ENCODE measurements at regions not wholly inside any gene's neighbourhood (a gene's known extent, or its start where the extent isn't known, plus 50 kb on each side); places are given as distances from the start of the nearest gene placed in this dataset.

DNA sequence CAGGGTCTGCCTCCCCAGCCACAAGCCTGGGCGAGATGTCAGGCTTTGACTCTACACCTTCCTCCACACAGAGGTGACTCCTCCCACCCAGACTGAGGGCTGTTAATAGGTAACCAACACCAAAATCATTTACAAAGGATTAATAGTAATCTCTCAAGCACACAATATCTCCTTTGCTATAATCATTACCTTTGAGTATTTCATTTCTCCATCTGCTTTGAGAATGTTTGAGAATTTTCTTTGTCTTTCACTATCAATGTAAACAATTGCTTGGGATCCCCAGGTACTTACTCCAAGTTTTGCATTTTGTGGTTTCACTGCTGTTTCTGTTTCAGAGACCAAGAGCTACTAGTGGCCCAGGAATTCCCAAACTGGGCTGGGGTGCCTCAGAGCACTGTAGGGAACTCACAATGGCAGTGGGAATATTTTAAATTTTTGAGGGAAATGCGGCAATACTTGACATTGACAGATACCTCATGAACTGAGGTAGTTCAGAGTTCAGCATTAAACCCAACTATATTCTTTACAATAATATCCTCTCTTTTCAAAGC lies 166.4 kb upstream of the MGAT5 start:
- intact Hi-C loops (cut with micrococcal nuclease; ENCODE audit: unreplicated experiment): no loop called here
- no TSS peak for BruUV-seq (replicated peaks)
- CTCF ChIA-PET: no interaction called here

DNA sequence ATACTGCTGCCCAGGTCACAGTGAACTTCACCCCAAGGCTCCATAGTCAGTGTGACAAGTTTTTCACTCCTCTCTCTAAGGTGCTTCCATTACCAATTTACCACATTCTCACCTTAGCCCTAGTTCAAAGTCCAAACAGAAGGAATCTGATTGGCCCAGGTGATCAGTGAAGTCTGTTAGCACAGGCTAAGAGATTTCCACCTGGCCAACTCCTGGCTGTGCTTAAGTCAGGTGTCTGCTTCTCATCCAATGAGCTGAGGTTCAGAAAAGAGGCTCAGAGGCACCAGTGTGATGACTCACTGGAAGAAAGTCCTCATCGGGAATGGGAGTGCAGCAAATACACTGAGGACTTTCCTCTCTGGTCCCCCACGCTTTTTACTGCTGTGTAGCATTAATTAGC lies 164.4 kb upstream of the MGAT5 start:
- DNase-seq (ENCODE audit: low spot score): no peak
- TF ChIP-seq, protein P1, sequence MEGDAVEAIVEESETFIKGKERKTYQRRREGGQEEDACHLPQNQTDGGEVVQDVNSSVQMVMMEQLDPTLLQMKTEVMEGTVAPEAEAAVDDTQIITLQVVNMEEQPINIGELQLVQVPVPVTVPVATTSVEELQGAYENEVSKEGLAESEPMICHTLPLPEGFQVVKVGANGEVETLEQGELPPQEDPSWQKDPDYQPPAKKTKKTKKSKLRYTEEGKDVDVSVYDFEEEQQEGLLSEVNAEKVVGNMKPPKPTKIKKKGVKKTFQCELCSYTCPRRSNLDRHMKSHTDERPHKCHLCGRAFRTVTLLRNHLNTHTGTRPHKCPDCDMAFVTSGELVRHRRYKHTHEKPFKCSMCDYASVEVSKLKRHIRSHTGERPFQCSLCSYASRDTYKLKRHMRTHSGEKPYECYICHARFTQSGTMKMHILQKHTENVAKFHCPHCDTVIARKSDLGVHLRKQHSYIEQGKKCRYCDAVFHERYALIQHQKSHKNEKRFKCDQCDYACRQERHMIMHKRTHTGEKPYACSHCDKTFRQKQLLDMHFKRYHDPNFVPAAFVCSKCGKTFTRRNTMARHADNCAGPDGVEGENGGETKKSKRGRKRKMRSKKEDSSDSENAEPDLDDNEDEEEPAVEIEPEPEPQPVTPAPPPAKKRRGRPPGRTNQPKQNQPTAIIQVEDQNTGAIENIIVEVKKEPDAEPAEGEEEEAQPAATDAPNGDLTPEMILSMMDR (conservative IDR thresholded peaks at IDR 0.05; ENCODE audit: low read depth, low read length): no peak
- TF ChIP-seq EZH2 (IDR thresholded peaks at IDR 0.05; ENCODE audit: borderline replicate concordance, low read depth, low read length, poor library complexity, severe bottlenecking): no peak
- Histone ChIP-seq H3K4me3 (ENCODE audit: low read depth, low read length, poor library complexity, severe bottlenecking) (no peak overlapping the region), H3K27me3 (replicated peaks; ENCODE audit: insufficient read depth, low read depth, low read length, poor library complexity) (peaks cover 4% of the 10 kb centered on the region), H3K9me3 (ENCODE audit: low read depth, low read length, poor library complexity, severe bottlenecking) (no peaks in the 10 kb centered on the region), H3K4me1 (ENCODE audit: insufficient read depth, low read length, poor library complexity, severe bottlenecking) (no peaks in the 10 kb centered on the region), H3K27ac (ENCODE audit: low read depth, low read length, poor library complexity, severe bottlenecking) (no peak overlapping the region), H3K36me3 (ENCODE audit: insufficient read depth, low read length, poor library complexity, severe bottlenecking) (no peaks in the 10 kb centered on the region)
- BruUV-seq (replicated peaks): no TSS peak
- ChIA-PET CTCF (no interaction called here), POLR2A (ENCODE audit: low non-redundant PET) (no interaction called here)
- intact Hi-C loops (cut with micrococcal nuclease; ENCODE audit: unreplicated experiment): no loop called here

More for the DNA sequence above, 166.4 kb upstream of the MGAT5 start:
- H3K9me3 ChIP-seq (ENCODE audit: low read depth, low read length, poor library complexity, severe bottlenecking): no peaks in the 10 kb centered on the region
- POLR2A ChIA-PET (ENCODE audit: low non-redundant PET): no interaction called here
- no peak for TF ChIP-seq EZH2 (IDR thresholded peaks at IDR 0.05; ENCODE audit: borderline replicate concordance, low read depth, low read length, poor library complexity, severe bottlenecking)
- TF ChIP-seq, protein P1 (conservative IDR thresholded peaks at IDR 0.05; ENCODE audit: low read depth, low read length): no peak
- H3K4me1 ChIP-seq (ENCODE audit: insufficient read depth, low read length, poor library complexity, severe bottlenecking): no peaks in the 10 kb centered on the region
- no peaks in the 10 kb centered on the region for H3K36me3 ChIP-seq (ENCODE audit: insufficient read depth, low read length, poor library complexity, severe bottlenecking)
- no peak overlapping the region for H3K4me3 ChIP-seq (ENCODE audit: low read depth, low read length, poor library complexity, severe bottlenecking)
- DNase-seq (ENCODE audit: low spot score): no peak
- H3K27ac ChIP-seq (ENCODE audit: low read depth, low read length, poor library complexity, severe bottlenecking): no peak overlapping the region
- H3K27me3 ChIP-seq (replicated peaks; ENCODE audit: insufficient read depth, low read depth, low read length, poor library complexity): peaks cover 10% of the 10 kb centered on the region

DNA sequence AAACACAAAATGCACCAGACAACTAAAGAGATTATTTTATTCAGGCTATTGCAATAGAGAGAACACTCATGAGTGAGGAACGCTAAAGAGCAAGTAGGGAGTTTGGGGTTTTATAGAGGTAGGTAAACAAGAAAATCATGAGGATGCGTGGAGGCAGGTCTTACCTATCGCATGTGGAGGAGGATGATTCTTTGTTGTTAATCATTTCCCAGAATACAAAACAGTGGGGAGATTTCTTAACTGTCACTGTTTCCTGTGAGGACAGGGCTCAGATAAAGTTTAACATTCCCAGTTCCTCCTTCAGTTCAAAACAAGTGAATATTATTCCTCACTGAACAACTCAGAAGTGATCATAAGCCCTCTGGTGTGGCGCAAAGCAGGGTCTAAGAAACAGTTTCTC lies 156.1 kb upstream of the MGAT5 start:
- CTCF ChIA-PET: no interaction called here
- TF ChIP-seq, protein P1 (conservative IDR thresholded peaks at IDR 0.05; ENCODE audit: low read depth, low read length): no peak
- TF ChIP-seq EZH2 (IDR thresholded peaks at IDR 0.05; ENCODE audit: borderline replicate concordance, low read depth, low read length, poor library complexity, severe bottlenecking): no peak
- H3K27ac ChIP-seq (ENCODE audit: low read depth, low read length, poor library complexity, severe bottlenecking): no peak overlapping the region
- no peak for DNase-seq (ENCODE audit: low spot score)
- no peaks in the 10 kb centered on the region for H3K4me1 ChIP-seq (ENCODE audit: insufficient read depth, low read length, poor library complexity, severe bottlenecking)
- BruUV-seq (replicated peaks): no TSS peak
- POLR2A ChIA-PET (ENCODE audit: low non-redundant PET): no interaction called here
- intact Hi-C loops (cut with micrococcal nuclease; ENCODE audit: unreplicated experiment): no loop called here
- H3K4me3 ChIP-seq (ENCODE audit: low read depth, low read length, poor library complexity, severe bottlenecking): no peak overlapping the region
- no peaks in the 10 kb centered on the region for H3K36me3 ChIP-seq (ENCODE audit: insufficient read depth, low read length, poor library complexity, severe bottlenecking)
- H3K9me3 ChIP-seq (ENCODE audit: low read depth, low read length, poor library complexity, severe bottlenecking): no peaks in the 10 kb centered on the region
- peaks cover 11% of the 10 kb centered on the region for H3K27me3 ChIP-seq (replicated peaks; ENCODE audit: insufficient read depth, low read depth, low read length, poor library complexity)

Measured in A673 (cell line).